Fibroblast of skin of right quadriceps (primary cell): ENCODE measurements at regions not wholly inside any gene's neighbourhood (a gene's known extent, or its start where the extent isn't known, plus 50 kb on each side); places are given as distances from the start of the nearest gene placed in this dataset.

Experiments
- DNase-seq: peaks from one replicate; pipeline ENCODE4 v3.0.0-alpha.2; 2013

GRCh38 chr1:83017276-83017675, 981.7 kb downstream of the TTLL7 start:
- no peak for DNase-seq

- no peak for DNase-seq
Observed at GRCh38 chr1:83016354-83016849, 982.5 kb downstream of the TTLL7 start.

- DNase-seq: no peak
Observed at GRCh38 chr1:83015163-83015562, 983.8 kb downstream of the TTLL7 start.

GRCh38 chr1:83012950-83013349, 986.0 kb downstream of the TTLL7 start:
- DNase-seq: peak; percentile 9

- DNase-seq: no peak
Observed at GRCh38 chr1:83011265-83011664, 987.7 kb downstream of the TTLL7 start.

- no peak for DNase-seq
Observed at GRCh38 chr1:83006271-83006670, 992.7 kb downstream of the TTLL7 start.

GRCh38 chr1:83000286-83000685, 998.6 kb downstream of the TTLL7 start:
- DNase-seq: peak; percentile 43

GRCh38 chr1:82995951-82996350, 1003.0 kb downstream of the TTLL7 start:
- DNase-seq: peak; percentile 34

- peak; percentile 73 for DNase-seq
Observed at GRCh38 chr1:82994616-82995263, 1004.2 kb downstream of the TTLL7 start.

GRCh38 chr1:82991569-82991968, 1007.4 kb downstream of the TTLL7 start:
- DNase-seq: peak; percentile 7

- no peak for DNase-seq
Observed at GRCh38 chr1:82979593-82980236, 1019.2 kb downstream of the TTLL7 start.

GRCh38 chr1:82978461-82979324, 1020.2 kb downstream of the TTLL7 start:
- DNase-seq: peak; percentile 9

- DNase-seq: no peak
Observed at GRCh38 chr1:82972841-82973553, 1025.9 kb downstream of the TTLL7 start.

- no peak for DNase-seq
Observed at GRCh38 chr1:82969340-82969739, 1029.6 kb downstream of the TTLL7 start.

GRCh38 chr1:82962658-82963057, 1036.3 kb downstream of the TTLL7 start:
- DNase-seq: no peak

GRCh38 chr1:82950606-82951200, 1048.2 kb downstream of the TTLL7 start:
- no peak for DNase-seq

GRCh38 chr1:82948386-82948785, 1050.5 kb downstream of the TTLL7 start:
- DNase-seq: no peak

GRCh38 chr1:82947278-82947677, 1051.7 kb downstream of the TTLL7 start:
- peak; percentile 60 for DNase-seq

GRCh38 chr1:82946096-82946605, 1052.8 kb downstream of the TTLL7 start:
- DNase-seq: peak; percentile 31

- DNase-seq: no peak
Observed at GRCh38 chr1:82944822-82945221, 1054.1 kb downstream of the TTLL7 start.

- DNase-seq: no peak
Observed at GRCh38 chr1:82934074-82934473, 1064.9 kb downstream of the TTLL7 start.

- no peak for DNase-seq
Observed at GRCh38 chr1:82932727-82933126, 1066.2 kb downstream of the TTLL7 start.
